Gastrocnemius medialis (tissue), 4 donors: ENCODE measurements at regions not wholly inside any gene's neighbourhood (a gene's known extent, or its start where the extent isn't known, plus 50 kb on each side); places are given as distances from the start of the nearest gene placed in this dataset.

Experiments
- ATAC-seq, 2 donors: fragments of 150-250 bp; one replicate each; pipeline ENCODE4 v1.9.1; 2016
- DNase-seq, 2 donors: peaks; one replicate each; pipeline ENCODE4 v3.0.0-alpha.2; 2019
- H3K27ac ChIP-seq, 4 donors: fragments of 200-600 bp; sonication (generic); 1 replicate in 1 of 4; 2 replicates in 3 of 4; pipeline ENCODE4 v1.5.1; 2016 to 2018; ENCODE audit warnings: mild to moderate bottlenecking in 2 of 4, moderate library complexity in 1 of 4
- H3K27me3 ChIP-seq, 3 donors: fragments of 200-600 bp; sonication (generic) in 2 of 3; 1 replicate in 1 of 3; 2 replicates in 2 of 3; pipeline versions ENCODE4 v1.5.1 to v1.6.0; 2016 to 2019; ENCODE audit warnings: mild to moderate bottlenecking in 1 of 3, moderate library complexity in 1 of 3
- H3K36me3 ChIP-seq, 2 donors: fragments of 200-600 bp; sonication (generic) in 1 of 2; one replicate each; pipeline ENCODE4 v1.5.1; 2017 to 2018
- H3K4me1 ChIP-seq, 2 donors: fragments of 200-600 bp; sonication (generic) in 1 of 2; one replicate each; pipeline ENCODE4 v1.5.1; 2016 to 2017; ENCODE audit warnings: mild to moderate bottlenecking in 2 of 2
- H3K4me3 ChIP-seq, 4 donors: fragments of 200-600 bp; sonication (generic) in 3 of 4; 1 replicate in 1 of 4; 2 replicates in 3 of 4; pipeline ENCODE4 v1.5.1; 2016 to 2019; ENCODE audit warnings: mild to moderate bottlenecking in 2 of 4
- H3K9me3 ChIP-seq, 3 donors: fragments of 200-600 bp; sonication (generic) in 2 of 3; 1 replicate in 1 of 3; 2 replicates in 2 of 3; pipeline ENCODE4 v1.5.1; 2016 to 2019
- POLR2A ChIP-seq, 2 donors: fragments of 450-650 bp; IDR thresholded peaks; one replicate each; pipeline ENCODE4 v1.6.1; 2017; ENCODE audit warnings: antibody characterized with exemption in 2 of 2, mild to moderate bottlenecking in 2 of 2, moderate library complexity in 2 of 2
- in situ Hi-C, 4 donors: fragments of 200-750 bp; cut with MboI; loops; one replicate each; pipeline versions ENCODE4 v1.15.0 to v1.8.0; 2017; ENCODE audit warnings: low sequenced_read_pairs in 4 of 4
- intact Hi-C: fragments of 100-400 bp; cut with DNase I; formaldehyde crosslinking; loops from one replicate; pipeline ENCODE4 v1.15.1; 2023; ENCODE audit warnings: low total_unique reads
- TF ChIP-seq, protein P1 (sequence below), 5 experiments: fragments of 450-650 bp in 3 of 5; fragments of 200-600 bp in 2 of 5; sonication (generic) in 2 of 5; IDR thresholded peaks in 4 of 5; conservative IDR thresholded peaks in 1 of 5; 1 replicate in 4 of 5; 2 replicates in 1 of 5; pipeline ENCODE4 v1.5.1; 2016 to 2019; ENCODE audit warnings: antibody characterized with exemption in 5 of 5, mild to moderate bottlenecking in 3 of 5, moderate library complexity in 3 of 5

DNA sequence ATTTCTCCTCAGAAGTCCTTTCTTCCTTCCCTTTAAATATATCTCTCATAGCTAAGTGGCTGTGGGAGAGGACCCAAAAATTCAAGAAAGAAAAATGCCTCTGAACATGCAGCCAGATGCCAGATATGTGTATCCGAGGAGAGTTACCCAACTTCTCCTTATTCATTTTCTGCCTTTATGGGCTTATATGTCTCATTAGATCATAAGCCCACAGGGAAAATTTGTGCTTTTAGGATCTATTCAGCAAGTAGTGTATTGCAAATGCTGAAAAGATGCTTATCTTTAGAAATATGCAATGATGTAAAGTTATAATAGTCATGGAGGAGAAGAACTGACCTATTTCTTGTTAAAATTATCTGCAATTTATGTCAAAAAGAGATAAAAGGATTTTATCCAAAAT lies 371.8 kb upstream of the NOCT start:
- in situ Hi-C loops, result no loop called here
- DNase-seq, result no peak
- no peaks in the 10 kb centered on the region for H3K9me3 ChIP-seq
- no peak overlapping the region for H3K27ac ChIP-seq
- no peak for ATAC-seq
- intact Hi-C loops, result no loop called here
- no peaks in the 10 kb centered on the region for H3K27me3 ChIP-seq
- no peaks in the 10 kb centered on the region for H3K4me1 ChIP-seq
- TF ChIP-seq POLR2A (IDR thresholded peaks at IDR 0.05), result no peak
- TF ChIP-seq, protein P1, sequence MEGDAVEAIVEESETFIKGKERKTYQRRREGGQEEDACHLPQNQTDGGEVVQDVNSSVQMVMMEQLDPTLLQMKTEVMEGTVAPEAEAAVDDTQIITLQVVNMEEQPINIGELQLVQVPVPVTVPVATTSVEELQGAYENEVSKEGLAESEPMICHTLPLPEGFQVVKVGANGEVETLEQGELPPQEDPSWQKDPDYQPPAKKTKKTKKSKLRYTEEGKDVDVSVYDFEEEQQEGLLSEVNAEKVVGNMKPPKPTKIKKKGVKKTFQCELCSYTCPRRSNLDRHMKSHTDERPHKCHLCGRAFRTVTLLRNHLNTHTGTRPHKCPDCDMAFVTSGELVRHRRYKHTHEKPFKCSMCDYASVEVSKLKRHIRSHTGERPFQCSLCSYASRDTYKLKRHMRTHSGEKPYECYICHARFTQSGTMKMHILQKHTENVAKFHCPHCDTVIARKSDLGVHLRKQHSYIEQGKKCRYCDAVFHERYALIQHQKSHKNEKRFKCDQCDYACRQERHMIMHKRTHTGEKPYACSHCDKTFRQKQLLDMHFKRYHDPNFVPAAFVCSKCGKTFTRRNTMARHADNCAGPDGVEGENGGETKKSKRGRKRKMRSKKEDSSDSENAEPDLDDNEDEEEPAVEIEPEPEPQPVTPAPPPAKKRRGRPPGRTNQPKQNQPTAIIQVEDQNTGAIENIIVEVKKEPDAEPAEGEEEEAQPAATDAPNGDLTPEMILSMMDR (IDR thresholded peaks at IDR 0.05 in 4 of 5, conservative IDR thresholded peaks at IDR 0.05 in 1 of 5), result no peak
- no peaks in the 10 kb centered on the region for H3K36me3 ChIP-seq
- no peak overlapping the region for H3K4me3 ChIP-seq

DNA sequence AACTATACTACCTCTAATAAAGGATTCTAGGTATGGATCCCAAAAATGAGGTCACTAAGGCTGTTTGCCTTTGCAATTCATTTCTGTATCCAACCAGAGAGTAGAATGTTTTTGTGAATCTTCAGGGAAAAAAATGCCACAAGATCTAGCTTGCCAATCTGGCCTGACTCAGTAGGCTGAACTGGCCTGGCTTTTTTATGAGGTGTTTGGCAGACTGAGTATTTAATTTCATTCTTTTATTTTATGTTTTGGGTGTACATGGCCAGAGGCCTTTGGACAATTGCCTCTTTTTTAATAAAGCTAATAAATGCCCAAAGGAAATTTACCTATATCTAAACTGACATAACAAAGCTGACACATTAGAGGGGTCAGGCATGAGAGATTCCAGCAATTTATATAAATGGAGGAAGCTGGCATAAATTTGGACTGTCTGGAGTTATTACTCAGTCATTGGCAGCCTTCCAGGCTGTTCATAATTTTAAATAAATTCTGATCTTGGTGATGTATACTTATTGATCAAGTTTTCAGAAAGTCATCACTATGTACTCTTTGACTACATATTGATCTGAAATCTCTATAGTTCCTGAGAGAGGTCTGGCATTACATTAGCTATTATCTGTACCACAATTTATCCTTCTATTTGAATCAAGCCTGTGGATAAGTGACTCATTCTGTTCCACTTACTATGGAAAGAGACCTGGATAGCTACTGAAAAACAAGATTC lies 376.4 kb upstream of the NOCT start:
- in situ Hi-C loops, result no loop called here

DNA sequence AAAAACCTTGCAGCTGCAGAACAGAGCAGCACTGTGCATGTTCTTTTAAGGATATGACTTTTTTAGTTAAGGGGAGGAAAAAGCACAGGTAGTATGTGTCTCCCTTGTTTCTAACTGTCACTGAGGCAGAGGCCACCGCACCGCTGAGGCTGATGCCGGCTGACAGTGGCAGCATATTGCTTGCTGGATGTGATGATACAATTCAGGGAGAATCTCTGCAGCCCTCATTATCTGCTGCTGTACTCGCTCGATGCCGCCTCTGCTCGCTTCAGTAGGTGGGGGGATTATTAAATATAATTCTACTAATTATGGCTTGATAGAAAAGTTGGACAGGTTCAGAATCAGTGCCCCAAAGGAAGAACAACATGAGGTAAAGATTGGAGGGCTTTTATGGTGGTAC lies 378.8 kb upstream of the NOCT start:
- ATAC-seq (no peak), DNase-seq (no peak)
- Histone ChIP-seq H3K9me3 (no peaks in the 10 kb centered on the region), H3K27me3 (no peaks in the 10 kb centered on the region), H3K4me3 (no peak overlapping the region), H3K36me3 (no peaks in the 10 kb centered on the region), H3K27ac (no peak overlapping the region), H3K4me1 (no peaks in the 10 kb centered on the region)
- no peak for TF ChIP-seq POLR2A (IDR thresholded peaks at IDR 0.05)
- TF ChIP-seq, protein P1 (IDR thresholded peaks at IDR 0.05 in 4 of 5, conservative IDR thresholded peaks at IDR 0.05 in 1 of 5), result no peak
- intact Hi-C loops, result no loop called here
- in situ Hi-C loops, result no loop called here

More for the DNA sequence above, 376.4 kb upstream of the NOCT start:
- Histone ChIP-seq H3K4me1 (no peaks in the 10 kb centered on the region), H3K4me3 (no peak overlapping the region), H3K27me3 (no peaks in the 10 kb centered on the region), H3K36me3 (no peaks in the 10 kb centered on the region), H3K9me3 (no peaks in the 10 kb centered on the region), H3K27ac (no peak overlapping the region)
- TF ChIP-seq, protein P1 (IDR thresholded peaks at IDR 0.05 in 4 of 5, conservative IDR thresholded peaks at IDR 0.05 in 1 of 5), result no peak
- TF ChIP-seq POLR2A (IDR thresholded peaks at IDR 0.05), result no peak
- DNase-seq, result no peak
- no peak for ATAC-seq
- intact Hi-C loops, result no loop called here

DNA sequence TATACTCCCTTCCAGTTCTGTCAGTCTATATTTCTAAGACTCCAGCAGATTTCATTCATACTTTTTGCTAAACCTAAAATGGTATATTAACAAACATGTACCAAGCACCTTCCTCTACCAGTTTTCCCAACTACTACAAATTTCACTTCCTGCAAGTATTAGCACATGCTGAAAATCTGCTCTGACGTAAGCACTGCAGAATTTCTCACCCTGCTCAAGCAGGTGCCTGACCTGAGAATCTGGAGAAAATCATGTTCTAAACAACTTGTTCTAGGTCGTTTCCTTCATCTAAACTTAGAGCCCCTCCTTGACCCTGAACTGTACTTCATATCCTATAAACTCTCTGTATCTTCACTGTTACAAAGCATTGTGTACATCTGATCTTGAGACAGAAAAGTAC lies 380.7 kb upstream of the NOCT start:
- intact Hi-C loops, result no loop called here
- H3K36me3 ChIP-seq, result no peaks in the 10 kb centered on the region
- H3K9me3 ChIP-seq, result no peaks in the 10 kb centered on the region
- no peaks in the 10 kb centered on the region for H3K4me1 ChIP-seq
- no peak overlapping the region for H3K27ac ChIP-seq
- TF ChIP-seq, protein P1 (IDR thresholded peaks at IDR 0.05 in 4 of 5, conservative IDR thresholded peaks at IDR 0.05 in 1 of 5), result no peak
- TF ChIP-seq POLR2A (IDR thresholded peaks at IDR 0.05), result no peak
- in situ Hi-C loops, result no loop called here
- no peak for ATAC-seq
- no peak overlapping the region for H3K4me3 ChIP-seq
- no peaks in the 10 kb centered on the region for H3K27me3 ChIP-seq
- no peak for DNase-seq

DNA sequence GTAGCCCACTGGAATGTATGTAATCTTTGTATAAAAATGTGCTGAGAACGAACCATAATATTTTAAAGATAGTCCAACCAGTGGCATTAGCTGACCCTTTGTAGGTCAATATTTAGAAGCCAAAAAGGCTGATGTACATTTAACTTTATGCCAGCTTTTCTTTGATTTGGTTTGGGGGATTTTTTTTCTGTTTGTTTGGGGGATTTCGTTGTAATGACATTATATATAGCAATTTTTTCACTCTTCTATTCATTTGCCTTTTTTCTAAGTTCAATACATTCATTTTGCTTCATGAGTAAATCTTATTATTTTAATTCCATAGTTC lies 382.0 kb upstream of the NOCT start:
- H3K27ac ChIP-seq, result no peak overlapping the region
- intact Hi-C loops, result no loop called here
- no peaks in the 10 kb centered on the region for H3K4me1 ChIP-seq
- no peak for ATAC-seq
- in situ Hi-C loops, result no loop called here
- H3K36me3 ChIP-seq, result no peaks in the 10 kb centered on the region
- no peaks in the 10 kb centered on the region for H3K9me3 ChIP-seq
- no peak for TF ChIP-seq POLR2A (IDR thresholded peaks at IDR 0.05)
- TF ChIP-seq, protein P1 (IDR thresholded peaks at IDR 0.05 in 4 of 5, conservative IDR thresholded peaks at IDR 0.05 in 1 of 5), result no peak
- no peak overlapping the region for H3K4me3 ChIP-seq
- no peak for DNase-seq
- H3K27me3 ChIP-seq, result no peaks in the 10 kb centered on the region
